Frontal cortex (tissue), 3 donors: ENCODE measurements at regions not wholly inside any gene's neighbourhood (a gene's known extent, or its start where the extent isn't known, plus 50 kb on each side); places are given as distances from the start of the nearest gene placed in this dataset.
"Not testable (repeated sequence)": the region's sequence is repeated elsewhere in the genome, so short reads cannot be mapped to it uniquely, and the experiment has no call there.

Experiments
- DNase-seq, 2 donors: peaks; one replicate each; pipeline ENCODE4 v3.0.0; 2012; ENCODE audit warnings: low spot score in 2 of 2
- FAIRE-seq: peaks from 2 replicates; lab custom pipeline; 2012; peaks lifted over from hg19 to GRCh38; lab: Jason Lieb, UNC
- donor health status: control.
- donor health status: control.
- donor health status: control.

GRCh38 chr21:19018529-19018928, 614.9 kb upstream of the TMPRSS15 start:
- DNase-seq (no peak), FAIRE-seq (no peak)

DNA sequence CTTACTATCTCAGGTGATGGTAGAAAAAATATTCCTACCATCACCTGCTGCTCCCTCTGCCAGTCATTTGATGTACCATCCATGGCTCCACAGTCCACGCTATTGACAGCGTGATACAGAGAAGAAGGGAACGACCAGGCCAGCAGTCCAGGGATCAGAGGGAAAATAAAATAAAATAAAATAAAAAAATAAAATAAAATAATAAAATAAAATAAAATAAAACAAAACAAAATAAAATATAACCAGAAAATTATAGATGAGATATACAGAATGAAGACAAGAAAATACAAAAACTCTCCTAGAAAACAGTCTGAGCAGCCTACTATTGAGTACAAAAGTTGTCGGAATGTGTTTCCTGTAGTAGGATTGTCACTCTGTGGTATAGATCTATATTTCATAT, 619.4 kb upstream of the TMPRSS15 start:
- peak; percentile 8 for FAIRE-seq
- no peak for DNase-seq

GRCh38 chr21:19026911-19027310, 623.3 kb upstream of the TMPRSS15 start:
- FAIRE-seq (no peak), DNase-seq (no peak)

DNA sequence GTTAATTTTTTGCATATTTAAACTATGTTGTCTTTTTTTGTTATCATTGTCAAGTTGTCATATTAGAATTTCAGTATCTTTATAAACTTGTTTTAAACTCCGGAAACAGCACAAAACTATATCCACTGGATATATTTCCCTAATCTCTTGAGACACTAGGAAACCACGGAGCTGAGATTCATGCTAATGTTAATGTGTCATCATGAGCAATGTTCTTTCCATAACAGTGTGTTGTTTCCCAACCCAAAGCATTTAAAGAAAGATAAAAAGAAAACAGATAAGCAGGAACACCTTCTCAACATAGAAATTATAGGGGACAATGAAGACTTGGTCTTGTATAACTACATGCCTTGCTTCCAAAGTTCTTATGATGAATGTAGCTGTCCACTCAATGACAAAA, 626.2 kb upstream of the TMPRSS15 start:
- FAIRE-seq: no peak
- DNase-seq: no peak

DNA sequence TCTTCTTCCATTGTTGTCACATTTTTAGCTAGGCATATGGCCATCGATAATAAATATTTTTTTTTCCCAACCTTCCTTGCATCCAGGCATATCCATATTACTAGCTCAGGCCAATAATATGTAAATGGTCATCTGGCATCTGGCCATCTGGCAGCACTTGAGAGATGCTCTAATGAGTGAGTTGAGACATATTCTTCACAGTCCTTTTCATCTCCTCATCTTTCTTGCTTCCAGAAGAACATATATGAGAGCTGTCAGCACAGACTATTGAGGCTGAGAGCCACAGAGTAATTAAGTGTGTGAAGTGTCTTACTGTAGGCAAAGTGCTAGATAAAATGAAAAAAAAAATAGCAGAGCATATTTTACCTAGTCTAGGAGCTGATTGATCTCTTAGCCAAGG, 628.4 kb upstream of the TMPRSS15 start:
- DNase-seq: no peak
- no peak for FAIRE-seq

- DNase-seq: no peak
- no peak for FAIRE-seq
Measured at GRCh38 chr21:19034041-19034440, 630.5 kb upstream of the TMPRSS15 start.

- FAIRE-seq: no peak
Measured at GRCh38 chr21:19034560-19034959, 631.0 kb upstream of the TMPRSS15 start.

GRCh38 chr21:19045876-19046275, 642.3 kb upstream of the TMPRSS15 start:
- DNase-seq (no peak), FAIRE-seq (no peak)

More at GRCh38 chr21:19034560-19034959, 631.0 kb upstream of the TMPRSS15 start:
- no peak for DNase-seq

DNA sequence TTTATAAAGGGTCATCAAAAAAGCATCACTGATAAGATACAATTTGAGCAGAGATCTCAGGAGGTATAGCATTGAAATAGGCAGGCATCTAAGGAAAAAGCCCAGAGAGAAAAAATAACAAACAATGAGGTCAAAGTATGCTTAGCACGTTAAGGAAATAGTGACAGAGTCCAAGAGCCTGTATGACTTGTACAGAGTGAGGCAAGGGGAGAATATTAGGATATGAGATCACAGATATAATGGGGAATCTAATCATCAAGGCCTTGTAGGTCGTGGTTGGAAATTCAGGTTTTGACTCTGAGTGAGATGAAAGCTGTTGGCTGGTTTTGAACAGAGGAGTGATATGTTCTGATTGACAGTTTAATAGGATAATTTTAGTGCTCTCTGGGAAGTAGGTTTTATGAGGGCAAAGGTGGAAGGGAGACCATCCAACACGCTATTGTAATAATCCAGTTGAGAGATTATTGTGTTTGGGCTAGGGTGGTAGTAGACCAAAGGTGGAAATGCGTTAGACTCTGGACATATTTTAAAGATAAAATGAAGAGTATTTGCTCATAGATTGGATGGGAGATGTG, 644.6 kb upstream of the TMPRSS15 start:
- DNase-seq (no peak), FAIRE-seq (no peak)

DNA sequence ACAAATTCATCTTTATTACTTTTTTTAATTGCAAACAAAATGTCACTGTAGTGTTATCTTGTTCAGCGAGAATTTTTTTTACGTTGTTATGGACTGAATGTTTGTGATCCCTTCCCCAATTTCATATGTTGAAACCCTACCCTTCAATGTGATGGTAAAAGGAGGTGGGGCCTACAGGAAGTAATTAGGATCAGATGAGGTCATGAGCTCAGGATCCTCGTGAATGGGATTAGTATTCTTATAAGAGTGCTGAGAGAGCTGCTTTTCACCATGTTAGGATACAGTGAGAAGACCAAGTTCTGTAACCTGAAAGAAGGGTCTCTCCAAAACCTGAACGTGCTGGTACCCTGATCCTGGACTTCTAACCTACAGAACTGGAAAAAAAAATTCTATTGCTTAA, 646.0 kb upstream of the TMPRSS15 start:
- FAIRE-seq (no peak), DNase-seq (no peak)

- FAIRE-seq: no peak
- DNase-seq: no peak
Measured at GRCh38 chr21:19065164-19065563, 661.6 kb upstream of the TMPRSS15 start.

- DNase-seq: no peak
- no peak for FAIRE-seq
Measured at GRCh38 chr21:19076031-19076430, 672.4 kb upstream of the TMPRSS15 start.

DNA sequence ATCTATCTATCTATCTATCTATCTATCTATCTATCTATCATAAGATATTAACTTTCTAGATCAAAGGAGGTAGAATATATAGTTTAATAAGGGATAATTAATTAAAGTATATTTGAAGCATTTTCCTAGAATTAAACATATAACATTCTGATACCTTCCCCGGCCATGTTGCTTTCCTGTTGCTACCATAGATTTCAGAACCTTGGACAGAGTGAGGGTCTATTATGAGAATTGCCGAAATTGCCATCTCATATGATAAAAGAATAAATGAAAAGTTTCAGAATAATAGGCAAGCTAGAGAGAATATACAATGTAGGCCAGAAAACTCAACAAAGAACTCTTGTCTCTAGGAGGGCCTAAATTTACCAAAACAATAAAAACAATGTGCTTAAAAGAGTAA, 706.1 kb upstream of the TMPRSS15 start:
- DNase-seq: no peak
- FAIRE-seq: no peak

GRCh38 chr21:19119259-19119658, 715.7 kb upstream of the TMPRSS15 start:
- FAIRE-seq, DNase-seq: not testable (repeated sequence)

- FAIRE-seq (no peak), DNase-seq (no peak)
Measured at GRCh38 chr21:19120591-19120990, 717.0 kb upstream of the TMPRSS15 start.

DNA sequence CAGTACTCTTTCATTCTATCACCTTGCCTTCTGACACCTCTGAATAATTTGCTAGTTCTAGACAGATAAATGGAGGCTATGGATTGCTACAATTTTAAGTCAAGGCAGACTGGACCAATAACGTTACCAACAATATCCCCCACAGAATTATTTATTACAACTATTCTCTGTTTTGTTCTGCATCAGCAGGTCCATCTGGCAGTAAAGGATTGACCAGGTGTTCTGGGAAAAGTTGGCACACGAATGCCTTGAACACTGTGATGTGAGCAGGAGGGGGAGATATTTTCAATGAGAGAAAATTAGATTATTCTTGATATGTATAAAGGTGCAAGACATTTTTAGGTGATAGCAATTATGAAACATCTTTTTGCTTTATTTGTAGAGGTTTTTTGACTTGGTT, 718.8 kb upstream of the TMPRSS15 start:
- no peak for DNase-seq
- FAIRE-seq: no peak

- no peak for DNase-seq
- no peak for FAIRE-seq
Measured at GRCh38 chr21:19123053-19123452, 719.5 kb upstream of the TMPRSS15 start.

DNA sequence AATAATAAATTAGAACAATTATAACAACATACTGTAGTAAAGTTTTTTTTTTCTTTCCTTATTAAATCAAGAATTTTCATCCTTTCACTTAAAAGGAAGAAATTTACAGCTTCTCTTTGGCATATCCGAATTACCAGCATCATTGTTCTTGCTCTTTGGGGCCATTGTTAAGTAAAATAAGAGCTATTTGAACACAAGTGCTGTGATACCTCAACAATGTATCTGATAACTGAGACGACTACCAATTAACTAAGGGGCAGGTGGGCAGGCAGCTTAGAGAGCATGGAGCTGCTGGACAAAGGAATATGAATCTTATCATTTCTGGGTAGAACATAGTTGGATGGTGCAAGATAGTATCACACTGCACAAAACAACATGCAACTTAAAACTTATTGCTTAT, 719.9 kb upstream of the TMPRSS15 start:
- DNase-seq (no peak), FAIRE-seq (peak; percentile 6)

DNA sequence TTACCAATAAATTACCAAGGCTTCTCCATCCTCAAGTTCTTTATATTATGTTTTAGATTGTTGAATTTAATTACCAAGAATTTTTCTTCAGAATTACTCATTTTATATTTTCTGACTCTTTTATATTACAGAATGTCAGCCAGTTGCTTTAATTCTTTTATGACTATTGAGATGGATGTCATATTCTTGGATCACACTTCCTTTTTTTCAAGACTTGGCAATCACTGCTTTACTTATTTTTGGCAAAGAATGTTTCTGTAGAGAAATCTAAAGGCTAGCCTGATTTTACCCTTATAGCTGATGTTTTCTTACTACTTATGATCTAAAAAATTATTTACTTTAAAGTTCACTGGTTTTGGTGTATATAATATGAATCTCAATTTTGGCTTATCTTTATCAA, 721.1 kb upstream of the TMPRSS15 start:
- FAIRE-seq (peak; percentile 26), DNase-seq (no peak)

DNA sequence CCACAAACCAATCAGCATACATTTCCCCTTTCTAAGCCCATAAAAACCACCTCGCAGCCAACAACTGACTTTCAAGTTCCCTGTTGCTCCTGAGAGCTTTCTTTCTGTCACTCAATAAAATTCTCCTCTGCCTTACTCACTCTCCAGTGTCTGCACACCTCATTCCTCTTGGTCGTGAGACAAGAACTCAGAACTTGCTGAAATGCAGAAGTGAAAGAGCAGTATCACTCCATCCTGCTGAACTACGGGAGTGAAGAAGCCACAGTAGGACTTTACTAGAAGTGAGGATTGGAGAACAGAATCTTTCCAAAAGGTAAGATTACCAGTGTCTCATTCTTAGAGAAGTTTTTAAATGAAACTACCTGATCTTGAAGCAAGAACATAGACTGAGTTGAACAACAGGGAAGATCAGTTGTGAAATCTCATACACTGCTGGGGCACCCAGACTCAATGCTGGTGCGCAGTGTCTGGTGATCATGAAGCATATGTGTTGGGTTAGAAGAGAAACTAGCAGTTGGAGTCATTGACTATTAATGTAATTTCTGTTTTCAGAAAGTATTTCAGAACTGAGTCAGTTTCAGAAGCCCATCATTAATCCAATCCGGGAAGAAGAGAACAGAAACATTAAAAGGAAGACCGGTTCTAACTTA, 726.9 kb upstream of the TMPRSS15 start:
- DNase-seq: no peak

DNA sequence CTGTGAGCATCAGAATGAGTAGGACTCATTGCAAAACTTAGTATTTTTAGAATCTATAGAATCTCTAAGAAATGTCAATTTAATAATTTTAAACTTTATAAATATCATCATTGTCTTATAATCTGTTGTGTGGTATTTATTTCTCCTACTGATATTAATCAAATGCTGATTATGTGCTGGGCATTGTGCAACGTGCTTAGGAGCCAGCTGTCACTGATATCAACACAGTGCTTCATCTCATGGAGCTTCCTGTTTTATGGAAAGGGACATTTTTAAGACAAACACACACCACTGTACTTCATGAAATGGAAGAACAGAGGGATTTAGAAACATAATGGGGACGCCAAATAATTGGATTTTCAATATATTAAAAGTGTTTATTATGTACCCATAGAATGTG, 737.9 kb upstream of the TMPRSS15 start:
- DNase-seq (no peak), FAIRE-seq (no peak)

More for the DNA sequence above, 726.9 kb upstream of the TMPRSS15 start:
- no peak for FAIRE-seq

- FAIRE-seq (no peak), DNase-seq (no peak)
Measured at GRCh38 chr21:19145682-19146293, 742.2 kb upstream of the TMPRSS15 start.
